HG03575 (cell line): ENCODE measurements at regions not wholly inside any gene's neighbourhood (a gene's known extent, or its start where the extent isn't known, plus 50 kb on each side); places are given as distances from the start of the nearest gene placed in this dataset.
"Not testable (repeated sequence)": the region's sequence is repeated elsewhere in the genome, so short reads cannot be mapped to it uniquely, and the experiment has no call there.

Experiments used
- ATAC-seq: cut with Tn5 transposase; IDR thresholded peaks from one replicate; pipeline ENCODE4 v1.9.1; 2021; ENCODE audit not compliant: unreplicated experiment, insufficient number of reproducible peaks, low FRiP score; ENCODE audit errors: extremely low read depth

DNA sequence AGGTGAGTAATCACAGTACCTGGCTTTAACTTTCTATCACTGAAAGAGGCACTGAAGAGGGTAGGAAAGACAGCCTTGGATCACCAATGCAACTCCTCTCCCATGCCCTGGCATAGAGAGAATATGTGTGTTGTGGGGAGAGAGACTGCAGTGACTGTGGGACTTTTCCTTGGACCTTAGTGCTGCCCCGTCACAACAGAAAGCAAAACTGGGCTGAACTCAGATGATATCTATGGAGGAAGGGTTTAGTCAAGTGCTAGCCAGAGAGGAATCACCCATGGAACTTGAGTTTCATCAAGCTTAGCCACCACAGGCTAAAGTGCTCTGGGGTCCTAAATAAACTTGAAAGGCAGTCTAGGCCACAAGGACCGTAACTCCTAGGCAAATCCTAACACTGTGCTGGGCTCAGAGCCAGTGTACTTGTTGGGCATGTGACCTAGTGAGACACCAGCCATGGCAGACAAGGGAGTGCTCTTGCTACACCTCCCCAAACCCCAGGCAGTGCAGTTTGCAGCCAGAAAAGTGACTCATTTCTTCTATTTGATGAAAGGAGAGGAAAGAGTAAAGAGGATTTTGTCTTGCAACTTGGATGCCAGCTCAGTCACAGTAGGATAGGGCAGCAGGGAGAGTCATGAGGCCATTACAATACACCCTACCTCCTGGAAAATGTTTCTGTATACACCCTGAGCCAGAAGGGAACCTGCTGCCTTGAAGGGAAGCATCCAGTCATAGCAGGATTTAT lies 105.8 kb upstream of the SPOPL start:
- no peak for ATAC-seq

- no peak for ATAC-seq
Observed at GRCh38 chr2:138396843-138397242, 104.7 kb upstream of the SPOPL start.

- no peak for ATAC-seq
Observed at GRCh38 chr2:138403431-138403927, 98.1 kb upstream of the SPOPL start.

GRCh38 chr2:138414014-138414413 lies 87.6 kb upstream of the SPOPL start:
- no peak for ATAC-seq

DNA sequence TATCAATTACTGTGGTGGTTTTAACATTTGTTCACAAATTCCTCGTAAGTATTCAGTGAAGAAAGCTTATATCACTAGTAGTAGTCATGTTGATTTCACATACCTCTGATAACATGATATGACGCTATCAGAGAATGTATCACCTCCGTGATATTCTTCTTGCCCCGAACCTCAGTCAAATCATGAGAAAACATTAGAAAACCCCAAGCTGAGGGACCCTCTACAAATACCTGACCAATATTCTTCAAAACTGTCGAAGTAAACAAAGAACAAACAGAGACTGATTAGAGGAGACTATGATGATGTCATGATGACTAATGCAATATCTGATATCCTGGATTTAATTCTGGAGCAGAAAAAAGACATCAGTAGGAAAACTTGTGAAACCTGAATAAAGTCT lies 85.6 kb upstream of the SPOPL start:
- ATAC-seq, result no peak

- ATAC-seq, result no peak
Observed at GRCh38 chr2:138418453-138418852, 83.1 kb upstream of the SPOPL start.

DNA sequence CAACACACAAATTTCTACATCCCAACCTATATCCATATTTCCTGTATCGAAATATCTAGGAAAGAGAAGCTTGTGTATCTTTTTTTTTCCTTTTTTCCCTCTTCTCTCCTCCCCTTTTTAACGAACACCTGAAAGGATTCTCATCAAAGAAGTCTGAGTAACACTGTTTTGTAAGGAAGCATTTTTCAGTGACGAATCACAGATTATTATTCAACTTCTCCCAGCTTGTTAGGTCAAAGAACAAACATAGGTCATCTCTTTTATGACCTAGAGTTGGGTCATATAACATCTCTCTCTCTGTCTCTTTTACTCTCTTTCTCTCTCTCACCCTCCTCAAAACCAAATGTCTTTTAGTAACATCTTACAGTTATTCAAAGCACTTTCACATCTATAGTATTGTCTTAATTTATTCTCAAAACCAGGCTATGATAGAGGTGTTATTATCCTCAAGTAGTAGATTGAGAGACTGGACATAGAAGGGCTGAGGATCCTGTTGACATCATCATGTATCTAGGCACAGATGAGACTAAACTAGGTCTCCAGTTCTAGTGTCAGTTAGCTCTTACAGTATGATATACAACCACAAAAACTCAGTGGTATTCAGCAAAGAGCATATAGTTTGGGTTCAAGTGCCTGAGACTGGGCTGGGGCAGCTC lies 80.1 kb upstream of the SPOPL start:
- no peak for ATAC-seq

GRCh38 chr2:138421971-138422335 lies 79.6 kb upstream of the SPOPL start:
- ATAC-seq, result no peak

GRCh38 chr2:138423198-138423597 lies 78.4 kb upstream of the SPOPL start:
- ATAC-seq, result no peak

DNA sequence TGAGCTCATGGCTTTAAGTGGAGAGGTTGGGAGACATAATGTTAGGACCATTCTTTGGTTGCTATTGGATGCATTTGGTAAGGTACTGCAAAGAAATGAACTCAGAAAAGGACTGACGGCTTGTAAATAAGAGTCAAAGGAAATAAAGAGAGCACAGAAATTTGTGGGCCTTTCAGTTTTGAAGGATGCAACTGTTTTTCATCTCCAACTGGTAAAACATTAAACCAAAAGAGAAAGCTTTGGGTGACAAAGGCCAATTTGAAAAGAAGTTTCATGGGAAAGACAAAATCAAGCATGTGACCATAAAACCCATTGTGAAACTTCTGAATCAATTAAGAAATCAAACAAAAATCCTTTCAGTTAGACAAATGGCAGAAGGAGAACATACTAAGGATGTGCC lies 77.8 kb upstream of the SPOPL start:
- ATAC-seq, result no peak

DNA sequence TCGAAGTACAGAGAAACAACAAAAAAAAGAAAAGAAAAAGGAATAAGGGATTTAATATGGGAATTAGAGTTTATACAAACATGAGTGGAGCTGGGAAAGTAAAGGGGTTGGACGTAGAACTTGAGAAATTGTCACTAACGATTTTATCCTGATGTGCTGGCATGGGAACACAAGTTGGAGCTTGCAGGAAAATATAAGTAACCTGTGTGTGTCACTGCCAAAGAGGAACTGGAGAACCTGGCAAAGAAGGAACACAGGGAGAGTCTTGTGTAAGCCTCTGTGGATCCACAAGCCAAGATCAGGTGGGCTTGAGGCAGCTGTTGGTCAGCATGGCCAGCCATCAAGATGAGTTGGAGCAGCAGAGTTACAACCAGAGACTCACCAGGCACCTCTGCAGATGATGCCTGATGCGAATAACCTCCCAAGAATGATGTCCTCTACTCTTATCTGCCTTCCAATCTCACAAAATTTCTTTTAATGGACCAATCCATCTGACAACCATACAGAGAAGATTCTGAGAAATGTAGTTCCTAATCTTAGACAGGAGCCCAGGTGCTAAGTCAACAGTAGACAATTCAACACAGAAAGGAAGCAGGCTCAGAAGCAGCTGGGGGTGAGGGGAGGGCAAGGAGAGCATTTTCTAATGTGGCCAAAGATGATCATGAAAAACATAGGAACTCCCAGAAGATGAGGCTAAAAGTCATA lies 77.0 kb upstream of the SPOPL start:
- no peak for ATAC-seq

- ATAC-seq, result not testable (repeated sequence)
Observed at GRCh38 chr2:138426116-138426515, 75.5 kb upstream of the SPOPL start.

DNA sequence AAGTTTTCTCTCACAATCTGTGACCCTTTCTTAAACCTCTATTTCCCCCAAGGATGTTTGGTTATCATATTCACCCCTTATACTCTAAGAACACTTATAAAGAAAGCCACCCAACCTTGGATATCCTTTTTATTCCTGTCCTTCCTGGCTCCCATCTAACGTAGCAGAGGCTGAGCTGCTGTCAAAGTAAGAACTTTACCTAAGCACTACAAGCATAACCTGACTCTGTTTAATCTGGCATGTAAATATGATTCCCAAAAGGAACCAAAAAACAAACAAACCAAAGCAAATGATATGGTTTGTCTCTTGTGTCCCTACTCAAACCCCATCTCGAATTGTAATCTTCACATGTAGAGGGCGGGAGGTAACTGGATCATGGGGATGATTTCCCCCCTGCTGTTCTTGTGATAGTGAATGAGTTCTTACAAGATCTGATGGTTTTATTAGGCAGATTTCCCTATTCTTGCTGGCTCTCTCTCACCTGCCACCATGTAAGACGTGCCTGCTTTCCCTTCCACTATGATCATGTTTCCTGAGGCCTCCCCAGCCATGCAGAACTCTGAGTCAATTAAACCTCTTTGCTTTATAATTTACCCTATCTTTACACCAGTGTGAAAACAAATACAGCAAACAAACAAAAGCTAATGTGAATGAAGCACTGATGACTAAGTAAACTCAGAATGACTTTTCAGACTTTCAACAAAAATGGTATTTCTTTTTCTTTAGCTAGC lies 72.7 kb upstream of the SPOPL start:
- no peak for ATAC-seq

DNA sequence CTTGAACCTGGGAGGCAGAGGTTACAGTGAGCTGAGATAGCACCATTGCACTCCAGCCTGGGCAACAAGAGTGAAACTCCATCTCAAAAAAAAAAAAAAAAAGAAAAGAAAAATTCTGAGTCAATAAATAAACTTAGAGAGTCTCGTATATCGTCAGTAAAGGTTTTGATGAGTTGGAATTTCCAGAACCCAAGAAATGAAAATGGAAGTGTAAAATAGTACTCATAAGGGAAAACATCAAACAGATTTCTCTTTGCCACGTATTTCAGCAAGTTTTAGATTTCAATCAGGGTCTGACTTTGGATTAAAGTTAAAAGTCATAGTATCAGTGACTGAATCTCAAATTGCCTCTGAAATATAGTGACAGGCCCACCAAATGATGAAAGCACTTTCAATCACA lies 71.4 kb upstream of the SPOPL start:
- no peak for ATAC-seq

- no peak for ATAC-seq
Observed at GRCh38 chr2:138432971-138433370, 68.6 kb upstream of the SPOPL start.

DNA sequence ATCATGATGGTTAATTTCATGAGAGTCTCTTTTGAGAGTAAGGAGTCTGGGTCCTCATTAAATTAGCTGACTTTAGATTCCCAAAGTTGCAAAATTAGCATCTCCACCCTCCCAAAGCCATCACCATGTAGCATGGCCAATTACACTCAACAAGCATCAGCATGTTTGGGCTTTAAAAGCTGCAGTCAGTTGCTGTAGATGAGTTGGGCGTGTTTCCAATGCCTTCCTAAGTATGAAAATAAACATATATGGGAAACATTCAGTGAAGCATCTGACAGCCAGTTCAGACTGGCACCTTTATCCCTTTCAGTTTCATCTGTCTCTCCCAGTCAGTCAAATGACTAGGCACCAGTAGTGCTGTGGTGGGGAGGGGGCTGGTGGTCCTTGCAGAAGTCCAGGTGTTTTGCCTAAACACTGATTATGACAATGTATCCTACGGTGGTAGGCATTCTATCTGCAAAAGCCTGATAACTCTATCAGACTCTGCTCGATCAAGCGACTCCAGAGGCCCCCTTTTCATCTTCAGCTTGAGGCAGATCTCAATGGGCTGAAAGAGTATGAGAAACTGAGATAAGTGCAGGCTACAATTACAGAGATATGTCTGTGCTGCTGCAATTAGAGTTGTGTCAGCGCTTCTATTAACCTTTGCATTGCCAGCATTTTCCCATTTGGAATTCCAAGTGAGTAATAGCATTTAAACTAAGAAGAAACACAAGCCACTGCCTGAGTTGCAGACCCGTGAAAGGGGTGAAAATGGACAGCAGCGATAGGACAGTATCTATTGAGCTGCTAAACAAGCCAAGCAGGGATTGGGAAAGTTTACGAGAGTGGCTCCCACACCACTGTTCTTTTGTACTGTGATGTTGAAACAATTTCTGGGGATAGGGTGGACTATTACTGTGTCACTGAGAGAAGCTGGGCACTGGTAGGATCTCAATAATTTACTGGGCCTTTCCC lies 67.3 kb upstream of the SPOPL start:
- ATAC-seq, result no peak

DNA sequence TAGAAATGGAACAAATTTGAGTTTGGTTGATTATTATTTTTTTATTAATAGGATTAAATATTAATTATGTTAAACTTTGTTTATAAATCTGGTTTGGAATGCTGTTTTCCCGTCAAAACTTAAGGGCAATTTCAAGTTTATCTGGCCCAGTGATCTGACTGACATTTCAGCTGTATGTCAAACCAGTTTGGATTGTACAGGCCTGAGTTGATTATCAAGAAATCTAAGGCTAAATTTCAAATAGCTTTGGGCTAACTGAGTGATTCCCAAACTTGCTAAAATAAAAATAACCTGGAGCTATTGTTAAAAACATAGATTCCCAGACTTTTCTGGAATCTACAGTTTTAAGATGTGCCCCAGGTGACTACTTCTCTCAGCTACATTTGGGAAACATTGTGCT lies 65.9 kb upstream of the SPOPL start:
- ATAC-seq, result no peak

DNA sequence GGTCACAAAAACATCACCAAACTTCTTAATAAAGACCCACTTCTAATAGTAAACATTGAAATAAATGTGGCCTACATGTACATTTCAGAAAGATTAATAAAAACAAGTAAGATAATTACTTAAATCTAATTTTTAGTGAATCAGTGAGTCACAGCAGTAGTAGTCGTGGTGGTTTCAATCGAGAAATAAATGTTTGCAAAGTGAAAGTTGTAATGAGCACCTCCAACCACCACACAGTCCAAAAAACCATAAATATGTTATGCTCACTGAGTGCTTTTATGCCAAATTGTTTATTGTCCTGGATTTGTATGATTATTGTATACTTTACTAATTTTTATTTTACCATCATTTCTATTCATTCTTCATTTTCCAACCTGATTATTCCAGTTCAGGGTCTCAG lies 61.8 kb upstream of the SPOPL start:
- ATAC-seq, result no peak
